ENCODE measurements at regions not wholly inside any gene's neighbourhood (a gene's known extent, or its start where the extent isn't known, plus 50 kb on each side); places are given as distances from the start of the nearest gene placed in this dataset.
"Not testable (repeated sequence)": the region's sequence is repeated elsewhere in the genome, so short reads cannot be mapped to it uniquely, and the experiment has no call there.

GRCh38 chr15:30470601-30471365, 56.7 kb upstream of the GOLGA8R start:
- H3K27me3 ChIP-seq; H3K4me1 ChIP-seq; intact Hi-C loops (cut with DNase I); H3K9me3 ChIP-seq; H3K36me3 ChIP-seq: not testable (repeated sequence)
- 0% methylated on average over 42 to 59 of the region's 89 CpGs for WGBS, 2 donors
- H3K4me3 ChIP-seq, result peak overlapping the region; percentile 21 to 51 (median 48)
- H3K27ac ChIP-seq, result peak overlapping the region; percentile 76 to 77 (median 76)
- peak; percentile 60 for DNase-seq

DNA sequence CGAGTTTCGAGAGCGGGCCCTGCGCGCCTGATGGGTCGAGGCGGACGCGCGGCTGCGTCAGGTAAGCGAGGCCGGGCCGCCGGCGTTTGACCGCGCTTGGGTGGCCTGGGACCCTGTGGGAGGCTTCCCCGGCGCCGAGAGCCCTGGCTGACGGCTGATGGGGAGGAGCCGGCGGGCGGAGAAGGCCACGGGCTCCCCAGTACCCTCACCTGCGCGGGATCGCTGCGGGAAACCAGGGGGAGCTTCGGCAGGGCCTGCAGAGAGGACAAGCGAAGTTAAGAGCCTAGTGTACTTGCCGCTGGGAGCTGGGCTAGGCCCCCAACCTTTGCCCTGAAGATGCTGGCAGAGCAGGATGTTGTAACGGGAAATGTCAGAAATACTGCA, 57.3 kb upstream of the GOLGA8R start:
- H3K4me3 ChIP-seq, result peak overlapping the region; percentile 21 to 51 (median 48)
- intact Hi-C loops (cut with DNase I); DNase-seq; H3K36me3 ChIP-seq; H3K27me3 ChIP-seq; H3K9me3 ChIP-seq; H3K4me1 ChIP-seq: not testable (repeated sequence)
- peak overlapping the region; percentile 76 to 77 (median 76) for H3K27ac ChIP-seq
- WGBS, 2 donors, result no CpG with 5 or more reads among the region's 34 CpGs

DNA sequence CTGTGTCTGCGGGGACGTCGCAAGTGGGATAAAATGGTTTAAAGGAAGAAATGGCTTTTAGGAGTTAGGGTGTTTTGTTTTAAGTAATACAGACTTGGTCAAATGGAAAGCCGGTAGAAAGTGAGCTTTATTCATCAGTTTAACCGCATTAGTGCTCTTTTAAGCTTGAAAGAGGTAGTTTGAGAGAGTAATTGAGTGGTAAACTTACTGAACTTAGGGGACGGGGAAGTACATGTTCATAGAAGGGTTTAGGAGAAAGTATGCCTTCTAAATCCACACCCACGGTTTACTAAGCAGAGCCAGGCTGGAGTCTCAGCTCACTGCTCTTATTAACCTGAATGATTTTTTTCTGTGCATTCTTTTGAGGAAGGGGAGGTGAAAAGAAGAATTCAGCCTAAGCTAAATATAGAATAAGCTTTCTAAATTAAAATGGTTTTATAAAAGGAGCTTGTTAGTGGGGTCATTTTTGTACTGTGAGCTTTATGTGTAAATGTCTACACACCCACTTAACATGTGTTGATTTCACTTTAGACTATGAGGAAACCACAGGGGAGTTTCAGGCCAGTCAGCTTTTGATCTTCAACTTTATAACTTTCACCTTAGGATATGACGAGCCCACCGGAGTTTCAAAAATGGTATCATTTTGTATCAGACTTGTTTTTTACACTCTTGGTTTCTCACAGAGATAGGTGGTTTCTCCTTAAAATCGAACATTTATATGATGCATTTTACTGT, 57.9 kb upstream of the GOLGA8R start:
- H3K4me3 ChIP-seq; H3K36me3 ChIP-seq; H3K27me3 ChIP-seq; H3K4me1 ChIP-seq; H3K9me3 ChIP-seq; intact Hi-C loops (cut with DNase I); H3K27ac ChIP-seq; DNase-seq: not testable (repeated sequence)
- no CpG with 5 or more reads among the region's 10 CpGs for WGBS, 2 donors

GRCh38 chr15:30484887-30485286, 67.0 kb upstream of the GOLGA8Q start:
- intact Hi-C loops (cut with DNase I); H3K27ac ChIP-seq; H3K9me3 ChIP-seq; H3K4me1 ChIP-seq; H3K4me3 ChIP-seq; H3K27me3 ChIP-seq; H3K36me3 ChIP-seq: not testable (repeated sequence)
- 91 to 92% methylated on average over 9 of the region's 9 CpGs for WGBS, 2 donors
- peak; percentile 43 for DNase-seq

- H3K27me3 ChIP-seq; H3K9me3 ChIP-seq; H3K36me3 ChIP-seq; H3K4me3 ChIP-seq; H3K27ac ChIP-seq; intact Hi-C loops (cut with DNase I); H3K4me1 ChIP-seq: not testable (repeated sequence)
- peak; percentile 58 for DNase-seq
- 90% methylated on average over 17 of the region's 17 CpGs for WGBS, 2 donors
These were observed 62.6 kb upstream of the GOLGA8Q start for GRCh38 chr15:30489237-30489636.

- H3K4me3 ChIP-seq; H3K27ac ChIP-seq; H3K27me3 ChIP-seq; intact Hi-C loops (cut with DNase I); DNase-seq; H3K9me3 ChIP-seq; H3K36me3 ChIP-seq; H3K4me1 ChIP-seq: not testable (repeated sequence)
- WGBS, 2 donors, result 13 to 57% methylated on average over 1 of the region's 1 CpG
These were observed 61.5 kb upstream of the GOLGA8Q start for GRCh38 chr15:30490334-30490733.

GRCh38 chr15:30493947-30494346, 57.9 kb upstream of the GOLGA8Q start:
- H3K9me3 ChIP-seq; H3K27ac ChIP-seq; H3K4me1 ChIP-seq; DNase-seq; H3K27me3 ChIP-seq; intact Hi-C loops (cut with DNase I); H3K4me3 ChIP-seq; H3K36me3 ChIP-seq: not testable (repeated sequence)
- WGBS, 2 donors, result no CpG with 5 or more reads among the region's 1 CpG

DNA sequence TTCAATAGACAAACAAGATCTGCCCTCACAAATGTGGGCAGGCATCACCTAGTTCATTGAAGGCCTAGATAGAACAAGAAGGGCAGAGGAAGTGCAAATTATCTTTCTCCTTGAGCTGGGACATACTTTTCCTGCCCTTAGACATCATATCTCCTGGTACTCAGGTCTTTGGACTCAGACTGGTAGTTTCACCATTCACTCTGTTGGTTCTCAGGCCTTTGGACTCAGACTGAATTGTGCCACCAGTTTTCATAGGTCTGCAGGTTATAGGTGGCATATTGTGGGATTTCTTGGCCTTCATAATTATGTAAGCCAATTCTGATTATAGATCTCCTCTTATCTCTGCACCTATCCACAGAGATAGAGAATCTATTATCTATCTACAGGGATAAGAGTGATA, 54.6 kb upstream of the GOLGA8Q start:
- H3K4me3 ChIP-seq; H3K4me1 ChIP-seq; H3K27me3 ChIP-seq; H3K36me3 ChIP-seq; H3K9me3 ChIP-seq; DNase-seq; H3K27ac ChIP-seq; intact Hi-C loops (cut with DNase I): not testable (repeated sequence)

DNA sequence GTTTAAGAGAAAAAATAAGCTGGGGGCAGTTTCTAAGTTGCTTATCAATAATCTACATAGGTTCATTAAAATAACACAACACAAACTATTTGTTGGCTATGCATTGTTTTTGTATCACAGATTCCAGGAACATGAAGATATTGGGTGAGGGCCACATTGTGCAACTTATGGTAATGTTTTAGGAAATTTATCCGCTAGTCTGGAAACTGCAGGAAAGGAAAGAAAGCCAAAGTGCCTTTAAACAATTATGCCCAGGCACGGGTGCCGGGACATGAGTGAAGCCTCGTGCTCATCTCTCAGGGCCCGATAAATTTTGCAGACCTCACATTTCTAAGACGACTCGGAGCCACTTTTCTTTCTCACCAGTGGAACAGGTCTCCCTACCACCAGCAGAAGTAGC, 52.6 kb upstream of the GOLGA8Q start:
- H3K4me1 ChIP-seq; intact Hi-C loops (cut with DNase I): not testable (repeated sequence)
- WGBS, 2 donors, result no CpG with 5 or more reads among the region's 7 CpGs

DNA sequence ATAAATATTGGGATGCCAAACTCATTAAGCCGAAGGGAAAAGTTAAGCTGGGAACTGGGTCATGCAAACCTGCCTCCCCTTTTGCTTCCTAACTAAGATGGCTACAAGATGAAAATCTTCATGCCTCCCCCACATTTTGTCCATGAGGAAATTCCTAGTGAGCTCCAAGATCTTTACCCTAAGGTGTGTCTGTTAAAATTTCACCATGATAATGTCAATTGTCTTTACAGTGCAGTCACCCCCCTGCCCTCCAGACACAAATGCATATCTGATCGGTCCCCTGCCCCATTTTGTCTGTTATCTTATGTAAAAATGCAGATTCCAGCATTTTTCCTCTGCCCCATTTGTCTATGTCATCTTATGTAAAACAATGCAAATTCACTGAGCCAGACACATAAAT, 51.3 kb upstream of the GOLGA8Q start:
- H3K36me3 ChIP-seq; H3K4me3 ChIP-seq; DNase-seq; H3K27ac ChIP-seq; H3K9me3 ChIP-seq; intact Hi-C loops (cut with DNase I); H3K4me1 ChIP-seq; H3K27me3 ChIP-seq: not testable (repeated sequence)
- WGBS, 2 donors, result 93% methylated on average over 1 of the region's 2 CpGs

More for the DNA sequence above, 52.6 kb upstream of the GOLGA8Q start:
- not testable (repeated sequence) for H3K27me3 ChIP-seq, H3K9me3 ChIP-seq, DNase-seq, H3K36me3 ChIP-seq, H3K4me3 ChIP-seq, H3K27ac ChIP-seq
